ENCODE measurements at regions not wholly inside any gene's neighbourhood (a gene's known extent, or its start where the extent isn't known, plus 50 kb on each side); places are given as distances from the start of the nearest gene placed in this dataset.

- no peak for DNase-seq
- TF ChIP-seq, protein P1, sequence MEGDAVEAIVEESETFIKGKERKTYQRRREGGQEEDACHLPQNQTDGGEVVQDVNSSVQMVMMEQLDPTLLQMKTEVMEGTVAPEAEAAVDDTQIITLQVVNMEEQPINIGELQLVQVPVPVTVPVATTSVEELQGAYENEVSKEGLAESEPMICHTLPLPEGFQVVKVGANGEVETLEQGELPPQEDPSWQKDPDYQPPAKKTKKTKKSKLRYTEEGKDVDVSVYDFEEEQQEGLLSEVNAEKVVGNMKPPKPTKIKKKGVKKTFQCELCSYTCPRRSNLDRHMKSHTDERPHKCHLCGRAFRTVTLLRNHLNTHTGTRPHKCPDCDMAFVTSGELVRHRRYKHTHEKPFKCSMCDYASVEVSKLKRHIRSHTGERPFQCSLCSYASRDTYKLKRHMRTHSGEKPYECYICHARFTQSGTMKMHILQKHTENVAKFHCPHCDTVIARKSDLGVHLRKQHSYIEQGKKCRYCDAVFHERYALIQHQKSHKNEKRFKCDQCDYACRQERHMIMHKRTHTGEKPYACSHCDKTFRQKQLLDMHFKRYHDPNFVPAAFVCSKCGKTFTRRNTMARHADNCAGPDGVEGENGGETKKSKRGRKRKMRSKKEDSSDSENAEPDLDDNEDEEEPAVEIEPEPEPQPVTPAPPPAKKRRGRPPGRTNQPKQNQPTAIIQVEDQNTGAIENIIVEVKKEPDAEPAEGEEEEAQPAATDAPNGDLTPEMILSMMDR (IDR thresholded peaks at IDR 0.05), result no peak
- H3K9me3 ChIP-seq, result peaks cover 0 to 5% (median 0%) of the 10 kb centered on the region in 11 donors
- H3K27ac ChIP-seq, result no peak overlapping the region
- ATAC-seq, result no peak
- no peaks in the 10 kb centered on the region for H3K27me3 ChIP-seq
- no peak overlapping the region for H3K4me3 ChIP-seq
- H3K36me3 ChIP-seq, result no peaks in the 10 kb centered on the region
- intact Hi-C loops (cut with DNase I), result no loop called here
- WGBS, 2 donors, result 90 to 94% methylated on average over 4 of the region's 4 CpGs
- H3K4me1 ChIP-seq, result no peaks in the 10 kb centered on the region
These were observed 788.0 kb upstream of the GYPC start for GRCh38 chr2:125867908-125868307.

- DNase-seq (no peak), ATAC-seq (no peak)
- WGBS, 2 donors, result 66 to 79% methylated on average over 2 of the region's 2 CpGs
- Histone ChIP-seq H3K4me3 (no peak overlapping the region), H3K9me3 (peaks cover 0 to 5% (median 0%) of the 10 kb centered on the region in 11 donors), H3K36me3 (no peaks in the 10 kb centered on the region), H3K27ac (no peak overlapping the region), H3K27me3 (no peaks in the 10 kb centered on the region), H3K4me1 (no peaks in the 10 kb centered on the region)
- TF ChIP-seq, protein P1 (IDR thresholded peaks at IDR 0.05), result no peak
- intact Hi-C loops (cut with DNase I), result no loop called here
These were observed 785.7 kb upstream of the GYPC start for GRCh38 chr2:125870264-125870663.

DNA sequence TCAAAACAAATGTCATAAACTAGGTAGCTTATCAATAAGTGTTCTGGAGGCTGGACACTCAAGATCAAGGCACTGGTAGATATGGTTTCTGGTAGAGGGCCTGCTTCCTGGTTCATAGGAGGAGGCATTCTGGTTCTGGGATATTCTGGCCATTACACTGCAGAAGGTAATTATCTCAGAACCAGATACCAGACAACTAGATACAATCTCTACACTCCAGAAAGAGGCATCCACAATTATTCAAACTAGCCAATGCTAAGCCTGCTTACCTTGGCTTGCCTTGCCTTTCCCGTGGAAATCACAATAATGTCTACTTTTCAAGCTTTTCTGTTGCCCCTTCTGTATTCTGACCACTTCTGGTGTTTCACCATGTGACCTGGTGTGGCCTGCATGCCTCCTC, 785.2 kb upstream of the GYPC start:
- Histone ChIP-seq H3K27ac (no peak overlapping the region), H3K9me3 (peaks cover 0 to 5% (median 0%) of the 10 kb centered on the region in 11 donors), H3K36me3 (no peaks in the 10 kb centered on the region), H3K27me3 (no peaks in the 10 kb centered on the region), H3K4me1 (no peaks in the 10 kb centered on the region), H3K4me3 (no peak overlapping the region)
- intact Hi-C loops (cut with DNase I), result no loop called here
- DNase-seq (no peak), ATAC-seq (no peak)
- TF ChIP-seq, protein P1 (IDR thresholded peaks at IDR 0.05), result no peak
- WGBS, 2 donors, result 70 to 76% methylated on average over 1 of the region's 1 CpG

DNA sequence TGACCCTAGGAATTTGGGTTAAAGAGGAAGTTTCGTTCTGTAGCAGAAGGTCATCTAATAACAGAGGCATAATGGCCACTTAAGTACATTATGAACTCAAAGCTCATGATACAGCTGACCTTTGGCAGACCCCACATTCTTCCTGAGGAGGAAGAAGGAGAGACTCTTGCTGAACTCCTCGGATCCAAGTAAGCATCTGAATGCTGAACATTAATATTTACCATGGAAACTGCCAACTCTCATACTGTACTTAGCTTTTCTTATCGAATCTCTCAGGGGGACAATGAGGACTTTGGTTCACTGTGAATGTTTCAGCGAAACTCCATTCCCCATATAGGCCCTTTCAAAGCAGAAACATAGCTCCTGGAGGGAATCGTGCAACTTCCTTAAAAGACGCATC, 781.4 kb upstream of the GYPC start:
- no peak for DNase-seq
- TF ChIP-seq, protein P1 (IDR thresholded peaks at IDR 0.05), result no peak
- ATAC-seq, result no peak

More for the DNA sequence above, 781.4 kb upstream of the GYPC start:
- intact Hi-C loops (cut with DNase I), result no loop called here
- H3K27ac ChIP-seq, result no peak overlapping the region
- no peak overlapping the region for H3K4me3 ChIP-seq
- H3K27me3 ChIP-seq, result no peaks in the 10 kb centered on the region
- peaks cover 0 to 20% (median 0%) of the 10 kb centered on the region in 11 donors for H3K9me3 ChIP-seq
- no peaks in the 10 kb centered on the region for H3K36me3 ChIP-seq
- H3K4me1 ChIP-seq, result no peaks in the 10 kb centered on the region
- WGBS, 2 donors, result 45 to 52% methylated on average over 6 of the region's 6 CpGs
